LHCN-M2 (cell line): ENCODE measurements at regions not wholly inside any gene's neighbourhood (a gene's known extent, or its start where the extent isn't known, plus 50 kb on each side); places are given as distances from the start of the nearest gene placed in this dataset.
A peak's percentile ranks its signal among the peaks of the same experiment; 100 is the strongest.
"Not testable (repeated sequence)": the region's sequence is repeated elsewhere in the genome, so short reads cannot be mapped to it uniquely, and the experiment has no call there.

ENCODE experiments used
- DNase-seq: peaks from one replicate; pipeline ENCODE4 v3.0.0-alpha.2; 2012; ENCODE audit warnings: low read depth

- no peak for DNase-seq
Measured at GRCh38 chr9:19938990-19939733, 150.3 kb upstream of the SLC24A2 start.

- DNase-seq = no peak
Measured at GRCh38 chr9:19937121-19937520, 148.3 kb upstream of the SLC24A2 start.

- DNase-seq = no peak
Measured at GRCh38 chr9:19936598-19936997, 147.8 kb upstream of the SLC24A2 start.

- no peak for DNase-seq
Measured at GRCh38 chr9:19935422-19935821, 146.6 kb upstream of the SLC24A2 start.

GRCh38 chr9:19934301-19934871 is 145.5 kb upstream of the SLC24A2 start:
- peak; percentile 68 for DNase-seq

- peak; percentile 56 for DNase-seq
Measured at GRCh38 chr9:19931098-19931890, 142.5 kb upstream of the SLC24A2 start.

- DNase-seq = no peak
Measured at GRCh38 chr9:19927560-19927959, 138.7 kb upstream of the SLC24A2 start.

GRCh38 chr9:19926774-19927173 is 137.9 kb upstream of the SLC24A2 start:
- no peak for DNase-seq

GRCh38 chr9:19925674-19926503 is 137.1 kb upstream of the SLC24A2 start:
- DNase-seq = peak; percentile 86

GRCh38 chr9:19924080-19924479 is 135.2 kb upstream of the SLC24A2 start:
- DNase-seq = peak; percentile 61

- peak; percentile 78 for DNase-seq
Measured at GRCh38 chr9:19922476-19923118, 133.8 kb upstream of the SLC24A2 start.

- no peak for DNase-seq
Measured at GRCh38 chr9:19920401-19920800, 131.6 kb upstream of the SLC24A2 start.

GRCh38 chr9:19918630-19919029 is 129.8 kb upstream of the SLC24A2 start:
- no peak for DNase-seq

- DNase-seq = no peak
Measured at GRCh38 chr9:19914044-19914443, 125.2 kb upstream of the SLC24A2 start.

- no peak for DNase-seq
Measured at GRCh38 chr9:19913151-19913550, 124.3 kb upstream of the SLC24A2 start.

- no peak for DNase-seq
Measured at GRCh38 chr9:19903076-19903475, 114.2 kb upstream of the SLC24A2 start.

GRCh38 chr9:19901586-19901985 is 112.7 kb upstream of the SLC24A2 start:
- DNase-seq = no peak

- no peak for DNase-seq
Measured at GRCh38 chr9:19896161-19896560, 107.3 kb upstream of the SLC24A2 start.

GRCh38 chr9:19895578-19895977 is 106.7 kb upstream of the SLC24A2 start:
- DNase-seq = not testable (repeated sequence)

- DNase-seq = no peak
Measured at GRCh38 chr9:19895006-19895405, 106.2 kb upstream of the SLC24A2 start.

- no peak for DNase-seq
Measured at GRCh38 chr9:19885608-19886007, 96.8 kb upstream of the SLC24A2 start.
